ENCODE measurements at regions not wholly inside any gene's neighbourhood (a gene's known extent, or its start where the extent isn't known, plus 50 kb on each side); places are given as distances from the start of the nearest gene placed in this dataset.

DNA sequence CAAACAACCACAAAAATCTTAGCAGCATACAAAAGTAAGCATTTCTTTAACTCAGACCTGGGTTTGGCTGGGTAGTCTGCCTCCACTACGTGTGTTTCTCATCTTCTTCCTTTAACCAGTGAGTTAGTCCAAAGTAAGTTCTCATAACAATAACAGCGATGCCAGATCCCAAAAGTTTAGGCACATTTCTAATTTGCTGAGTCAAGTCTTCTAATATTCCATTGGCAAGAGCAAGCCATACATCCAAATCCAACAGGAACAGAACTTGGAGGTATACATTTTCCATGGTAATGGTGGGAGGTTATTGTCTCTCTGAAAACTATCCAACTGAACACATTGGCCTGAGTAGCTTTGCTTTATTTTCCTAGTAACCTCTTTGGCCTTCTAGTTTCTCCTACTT lies 115.7 kb upstream of the CNTNAP2 start:
- WGBS (ENCODE audit: insufficient coverage, low coverage, missing lambda C conversion rate), result 60% methylated on average over 2 of the region's 2 CpGs
- Histone ChIP-seq H3K36me3 (ENCODE audit: control insufficient read depth, insufficient read depth, low read length) (no peaks in the 10 kb centered on the region), H3K4me3 (no peak overlapping the region), H2AFZ (ENCODE audit: low read depth, low read length) (no peak overlapping the region), H3K79me2 (ENCODE audit: control insufficient read depth, insufficient read depth, low read length) (no peaks in the 10 kb centered on the region; the same call in 1 of the 3 replicates), H3K4me1 (replicated peaks in 1 of 2; ENCODE audit: control insufficient read depth in 2 of 2, insufficient read depth in 2 of 2, low read length in 2 of 2) (no peaks in the 10 kb centered on the region), H3K9ac (ENCODE audit: insufficient read depth in 1 of 2, low read depth in 2 of 2, low read length in 2 of 2) (no peak overlapping the region), H3K9me1 (ENCODE audit: control insufficient read depth, insufficient read depth, low read length) (no peaks in the 10 kb centered on the region), H3K27me3 (ENCODE audit: control insufficient read depth in 2 of 2, insufficient read depth in 2 of 2, low read length in 2 of 2) (no peaks in the 10 kb centered on the region), H3K9me3 (replicated peaks; ENCODE audit: control insufficient read depth, insufficient read depth, low read depth, low read length) (no peaks in the 10 kb centered on the region), H4K20me1 (replicated peaks; ENCODE audit: control insufficient read depth, insufficient read depth, low read length) (no peaks in the 10 kb centered on the region), H3K27ac (ENCODE audit: extremely low read depth, low read depth, low read length) (no peak overlapping the region), H3K4me2 (ENCODE audit: insufficient read depth, low read length) (no peak overlapping the region)
- no peak for DNase-seq (ENCODE audit: extremely low read depth in 1 of 4, low spot score in 3 of 4)
- TF ChIP-seq MAFK (IDR thresholded peaks at IDR 0.05; ENCODE audit: low read length), result 0 out of 2 replicates have a peak, but pooled peaks have one; percentile 39
- peak; percentile 52 for TF ChIP-seq MAFG (tag; conservative IDR thresholded peaks at IDR 0.05)
- TF ChIP-seq ZNF316 (IDR thresholded peaks at IDR 0.05), result peak; percentile 76
- TF ChIP-seq NBN (IDR thresholded peaks at IDR 0.05; ENCODE audit: low read depth), result no peak
- peak; percentile 59 for TF ChIP-seq C11orf30 (IDR thresholded peaks at IDR 0.05; ENCODE audit: low read depth)
- TF ChIP-seq PCBP1 (IDR thresholded peaks at IDR 0.05; ENCODE audit: low read depth, low read length, poor library complexity, severe bottlenecking), result no peak
- peak; percentile 49 for TF ChIP-seq MAFF (IDR thresholded peaks at IDR 0.05; ENCODE audit: low read length)
- intact Hi-C loops (cut with micrococcal nuclease) (no loop called here), in situ Hi-C loops (cut with MboI) (no loop called here)
- ChIA-PET CTCF (ENCODE audit: low intra/inter-chr PET ratio) (no interaction called here), POLR2A (no interaction called here)
- no peak for ATAC-seq
- no TSS peak for BruUV-seq (replicated peaks)
- FAIRE-seq, result no peak

DNA sequence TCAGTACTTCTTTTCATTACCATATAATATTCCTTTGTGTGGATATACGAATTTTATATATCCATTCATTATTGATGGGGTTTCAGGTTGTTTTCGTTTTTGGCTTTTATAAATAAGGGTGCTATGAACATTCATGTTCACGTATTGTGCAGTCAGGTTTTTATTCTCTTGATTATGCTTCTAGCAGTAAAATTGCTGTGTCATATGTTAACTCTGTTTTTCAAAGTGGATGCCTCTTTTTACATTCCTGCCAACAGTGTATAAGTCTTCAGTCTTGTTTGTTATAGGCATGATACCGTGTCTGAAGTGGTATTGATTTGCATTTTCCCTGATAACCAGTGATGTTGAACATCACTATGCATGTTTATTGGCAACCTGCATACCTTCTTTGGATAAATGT lies 127.1 kb upstream of the CNTNAP2 start:
- no peak overlapping the region for H3K4me3 ChIP-seq
- no peak for TF ChIP-seq MTA2 (IDR thresholded peaks at IDR 0.05; ENCODE audit: low read depth)
- peak; percentile 70 for TF ChIP-seq MAFG (tag; conservative IDR thresholded peaks at IDR 0.05)
- TF ChIP-seq C11orf30 (IDR thresholded peaks at IDR 0.05; ENCODE audit: low read depth), result peak; percentile 71
- TF ChIP-seq ZNF316 (IDR thresholded peaks at IDR 0.05), result peak; percentile 86
- 0 out of 2 replicates have a peak, but pooled peaks have one; percentile 13 for TF ChIP-seq FOXA1 (IDR thresholded peaks at IDR 0.05; ENCODE audit: borderline replicate concordance)
- TF ChIP-seq NFE2L1 (tag; IDR thresholded peaks at IDR 0.05; ENCODE audit: borderline replicate concordance, low read depth), result 0 out of 2 replicates have a peak, but pooled peaks have one; percentile 44
- TF ChIP-seq NFE2 (IDR thresholded peaks at IDR 0.05; ENCODE audit: low read depth), result peak; percentile 31; the same call in 1 of the 2 replicates
- no peak for TF ChIP-seq SIRT6 (IDR thresholded peaks at IDR 0.05; ENCODE audit: low read depth, low read length)
- no peak for TF ChIP-seq GATA2 (CRISPR knock-in tag; IDR thresholded peaks at IDR 0.05)
- TF ChIP-seq FOXK2 (conservative IDR thresholded peaks at IDR 0.05 in 1 of 2, IDR thresholded peaks at IDR 0.05 in 1 of 2; ENCODE audit: low read depth in 2 of 2), result no peak
- no peak overlapping the region for H3K27ac ChIP-seq (ENCODE audit: extremely low read depth, low read depth, low read length)
- no peak overlapping the region for H2AFZ ChIP-seq (ENCODE audit: low read depth, low read length)
- H3K9me1 ChIP-seq (ENCODE audit: control insufficient read depth, insufficient read depth, low read length), result no peaks in the 10 kb centered on the region
- intact Hi-C loops (cut with micrococcal nuclease), result no loop called here
- H3K79me2 ChIP-seq (ENCODE audit: control insufficient read depth, insufficient read depth, low read length), result peaks cover 2% of the 10 kb centered on the region; the same call in 2 of the 3 replicates
- peaks cover 0 to 9% of the 10 kb centered on the region in 2 experiments; a peak in 2 of 5 replicates for H3K4me1 ChIP-seq (replicated peaks in 1 of 2; ENCODE audit: control insufficient read depth in 2 of 2, insufficient read depth in 2 of 2, low read length in 2 of 2)
- in situ Hi-C loops (cut with MboI), result no loop called here
- no peak for ATAC-seq
- no peaks in the 10 kb centered on the region for H3K9me3 ChIP-seq (replicated peaks; ENCODE audit: control insufficient read depth, insufficient read depth, low read depth, low read length)
- no peak for FAIRE-seq
- WGBS (ENCODE audit: insufficient coverage, low coverage, missing lambda C conversion rate), result 25% methylated on average over 4 of the region's 4 CpGs
- H3K4me2 ChIP-seq (ENCODE audit: insufficient read depth, low read length), result no peak overlapping the region
- CTCF ChIA-PET (ENCODE audit: low intra/inter-chr PET ratio), result no interaction called here
- no TSS peak for BruUV-seq (replicated peaks)
- POLR2A ChIA-PET, result no interaction called here
- DNase-seq (ENCODE audit: extremely low read depth in 1 of 4, low spot score in 3 of 4), result no peak
- H4K20me1 ChIP-seq (replicated peaks; ENCODE audit: control insufficient read depth, insufficient read depth, low read length), result no peaks in the 10 kb centered on the region
- no peaks in the 10 kb centered on the region for H3K27me3 ChIP-seq (ENCODE audit: control insufficient read depth in 2 of 2, insufficient read depth in 2 of 2, low read length in 2 of 2)
- H3K36me3 ChIP-seq (ENCODE audit: control insufficient read depth, insufficient read depth, low read length), result no peaks in the 10 kb centered on the region
- no peak overlapping the region for H3K9ac ChIP-seq (ENCODE audit: insufficient read depth in 1 of 2, low read depth in 2 of 2, low read length in 2 of 2)

Data from K562 (cell line).